GM21786 (cell line): ENCODE measurements at regions not wholly inside any gene's neighbourhood (a gene's known extent, or its start where the extent isn't known, plus 50 kb on each side); places are given as distances from the start of the nearest gene placed in this dataset.

Experiments used
- ATAC-seq: cut with Tn5 transposase; IDR thresholded peaks from one replicate; pipeline ENCODE4 v1.9.1; 2021; ENCODE audit not compliant: unreplicated experiment

- no peak for ATAC-seq
Measured at GRCh38 chr1:96340686-96341085, 380.9 kb upstream of the PTBP2 start.

- no peak for ATAC-seq
Measured at GRCh38 chr1:96346719-96347118, 374.9 kb upstream of the PTBP2 start.

GRCh38 chr1:96349896-96350295 lies 371.7 kb upstream of the PTBP2 start:
- ATAC-seq = no peak

- ATAC-seq = no peak
Measured at GRCh38 chr1:96352733-96353132, 368.9 kb upstream of the PTBP2 start.

GRCh38 chr1:96355521-96355920 lies 366.1 kb upstream of the PTBP2 start:
- no peak for ATAC-seq

- ATAC-seq = no peak
Measured at GRCh38 chr1:96355961-96356360, 365.6 kb upstream of the PTBP2 start.

- ATAC-seq = no peak
Measured at GRCh38 chr1:96357141-96357765, 364.3 kb upstream of the PTBP2 start.

GRCh38 chr1:96358057-96358456 lies 363.5 kb upstream of the PTBP2 start:
- no peak for ATAC-seq

- ATAC-seq = no peak
Measured at GRCh38 chr1:96360036-96360795, 361.4 kb upstream of the PTBP2 start.

- no peak for ATAC-seq
Measured at GRCh38 chr1:96361271-96361856, 360.2 kb upstream of the PTBP2 start.

GRCh38 chr1:96361961-96362360 lies 359.6 kb upstream of the PTBP2 start:
- ATAC-seq = no peak

- ATAC-seq = peak; percentile 80
Measured at GRCh38 chr1:96362623-96363022, 359.0 kb upstream of the PTBP2 start.

GRCh38 chr1:96363826-96364225 lies 357.8 kb upstream of the PTBP2 start:
- ATAC-seq = no peak

- no peak for ATAC-seq
Measured at GRCh38 chr1:96364576-96364975, 357.0 kb upstream of the PTBP2 start.

- ATAC-seq = no peak
Measured at GRCh38 chr1:96365076-96365475, 356.5 kb upstream of the PTBP2 start.

- ATAC-seq = no peak
Measured at GRCh38 chr1:96365596-96366390, 355.8 kb upstream of the PTBP2 start.

GRCh38 chr1:96366516-96366915 lies 355.1 kb upstream of the PTBP2 start:
- ATAC-seq = no peak

- ATAC-seq = no peak
Measured at GRCh38 chr1:96367791-96368190, 353.8 kb upstream of the PTBP2 start.

GRCh38 chr1:96370757-96371156 lies 350.8 kb upstream of the PTBP2 start:
- ATAC-seq = no peak

- ATAC-seq = no peak
Measured at GRCh38 chr1:96372881-96373280, 348.7 kb upstream of the PTBP2 start.

- ATAC-seq = no peak
Measured at GRCh38 chr1:96374076-96374762, 347.4 kb upstream of the PTBP2 start.
